Glutamatergic neuron (in vitro differentiated cells): ENCODE measurements at regions not wholly inside any gene's neighbourhood (a gene's known extent, or its start where the extent isn't known, plus 50 kb on each side); places are given as distances from the start of the nearest gene placed in this dataset.

ENCODE experiments used
- DNase-seq: peaks from one replicate; pipeline ENCODE4 v3.0.0; 2022
- H3K27ac Mint-ChIP-seq: one replicate; pipeline ENCODE4 v1.8.0; 2020; ENCODE audit warnings: mild to moderate bottlenecking, mixed read lengths, inconsistent platforms; ENCODE audit not compliant: unreplicated experiment
- H3K27me3 Mint-ChIP-seq: one replicate; pipeline ENCODE4 v1.8.0; 2020; ENCODE audit warnings: mild to moderate bottlenecking, moderate library complexity, mixed read lengths, inconsistent platforms; ENCODE audit not compliant: unreplicated experiment
- H3K36me3 Mint-ChIP-seq: one replicate; pipeline ENCODE4 v1.8.0; 2020; ENCODE audit warnings: mild to moderate bottlenecking, mixed read lengths, inconsistent platforms; ENCODE audit not compliant: unreplicated experiment
- H3K4me1 Mint-ChIP-seq: one replicate; pipeline ENCODE4 v1.8.0; 2020; ENCODE audit warnings: mild to moderate bottlenecking, low read depth, mixed read lengths, inconsistent platforms; ENCODE audit not compliant: unreplicated experiment
- H3K4me3 Mint-ChIP-seq: one replicate; pipeline ENCODE4 v1.8.0; 2020; ENCODE audit warnings: mild to moderate bottlenecking, mixed read lengths, inconsistent platforms; ENCODE audit not compliant: unreplicated experiment
- H3K9me3 Mint-ChIP-seq: one replicate; pipeline ENCODE4 v1.8.0; 2020; ENCODE audit warnings: mild to moderate bottlenecking, moderate library complexity, mixed read lengths, inconsistent platforms; ENCODE audit not compliant: unreplicated experiment
- CTCF ChIP-seq: fragments of 200-600 bp; sonication (generic); IDR thresholded peaks from one replicate; pipeline ENCODE4 v1.5.0; 2021; ENCODE audit not compliant: partially characterized antibody, unreplicated experiment

GRCh38 chr5:61777292-61777691 lies 445.2 kb downstream of the ZSWIM6 start:
- Mint-ChIP-seq H3K27ac (no peak overlapping the region), H3K27me3 (no peaks in the 10 kb centered on the region), H3K36me3 (no peaks in the 10 kb centered on the region), H3K9me3 (no peaks in the 10 kb centered on the region), H3K4me3 (no peak overlapping the region), H3K4me1 (peaks cover 12% of the 10 kb centered on the region)
- no peak for DNase-seq
- TF ChIP-seq CTCF, result no peak

GRCh38 chr5:61779743-61780142 lies 447.7 kb downstream of the ZSWIM6 start:
- H3K4me1 Mint-ChIP-seq, result peaks cover 13% of the 10 kb centered on the region
- DNase-seq, result no peak
- H3K9me3 Mint-ChIP-seq, result no peaks in the 10 kb centered on the region
- no peaks in the 10 kb centered on the region for H3K36me3 Mint-ChIP-seq
- no peak overlapping the region for H3K4me3 Mint-ChIP-seq
- TF ChIP-seq CTCF, result no peak
- H3K27me3 Mint-ChIP-seq, result no peaks in the 10 kb centered on the region
- no peak overlapping the region for H3K27ac Mint-ChIP-seq

- DNase-seq, result no peak
- Mint-ChIP-seq H3K36me3 (no peaks in the 10 kb centered on the region), H3K4me3 (no peak overlapping the region), H3K27me3 (no peaks in the 10 kb centered on the region), H3K9me3 (no peaks in the 10 kb centered on the region), H3K4me1 (peaks cover 6% of the 10 kb centered on the region), H3K27ac (no peak overlapping the region)
- TF ChIP-seq CTCF, result no peak
Observed at GRCh38 chr5:61783481-61783880, 451.4 kb downstream of the ZSWIM6 start.

- peaks cover 13% of the 10 kb centered on the region for H3K4me1 Mint-ChIP-seq
- H3K4me3 Mint-ChIP-seq, result no peak overlapping the region
- peaks cover 3% of the 10 kb centered on the region for H3K36me3 Mint-ChIP-seq
- no peak for TF ChIP-seq CTCF
- peaks cover 2% of the 10 kb centered on the region for H3K27me3 Mint-ChIP-seq
- no peak overlapping the region for H3K27ac Mint-ChIP-seq
- no peak for DNase-seq
- no peaks in the 10 kb centered on the region for H3K9me3 Mint-ChIP-seq
Observed at GRCh38 chr5:61784341-61784740, 452.3 kb downstream of the ZSWIM6 start.

GRCh38 chr5:61788548-61788947 lies 456.5 kb downstream of the ZSWIM6 start:
- Mint-ChIP-seq H3K4me3 (no peak overlapping the region), H3K27ac (peak overlapping the region; percentile 6), H3K9me3 (no peaks in the 10 kb centered on the region), H3K27me3 (peaks cover 4% of the 10 kb centered on the region), H3K36me3 (peaks cover 4% of the 10 kb centered on the region), H3K4me1 (peaks cover 14% of the 10 kb centered on the region)
- no peak for TF ChIP-seq CTCF
- no peak for DNase-seq
